ENCODE measurements at regions not wholly inside any gene's neighbourhood (a gene's known extent, or its start where the extent isn't known, plus 50 kb on each side); places are given as distances from the start of the nearest gene placed in this dataset.
"Not testable (repeated sequence)": the region's sequence is repeated elsewhere in the genome, so short reads cannot be mapped to it uniquely, and the experiment has no call there.

DNA sequence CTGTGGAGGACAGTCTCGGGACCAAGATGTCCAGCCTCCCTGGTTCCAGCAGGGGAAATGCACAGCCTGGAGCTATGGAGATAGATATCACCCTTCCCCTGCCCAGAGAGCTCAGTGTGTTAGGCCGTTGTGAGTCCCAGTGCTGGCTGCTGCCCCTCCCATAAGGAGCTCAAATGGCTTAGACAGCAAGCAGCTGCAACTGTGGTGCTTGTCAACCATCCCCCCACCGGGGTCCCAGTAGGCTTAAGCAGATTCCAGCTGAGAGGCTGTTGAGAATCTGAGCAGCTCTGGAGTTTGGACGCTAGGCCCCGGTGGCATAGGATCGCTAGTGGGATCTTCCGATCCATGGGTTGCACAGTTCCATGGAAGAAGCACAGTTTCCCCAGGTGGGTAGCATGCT, 181.8 kb upstream of the POF1B start:
- ATAC-seq (no peak), DNase-seq (ENCODE audit: low spot score) (no peak)
- intact Hi-C loops (cut with DNase I), result no loop called here

DNA sequence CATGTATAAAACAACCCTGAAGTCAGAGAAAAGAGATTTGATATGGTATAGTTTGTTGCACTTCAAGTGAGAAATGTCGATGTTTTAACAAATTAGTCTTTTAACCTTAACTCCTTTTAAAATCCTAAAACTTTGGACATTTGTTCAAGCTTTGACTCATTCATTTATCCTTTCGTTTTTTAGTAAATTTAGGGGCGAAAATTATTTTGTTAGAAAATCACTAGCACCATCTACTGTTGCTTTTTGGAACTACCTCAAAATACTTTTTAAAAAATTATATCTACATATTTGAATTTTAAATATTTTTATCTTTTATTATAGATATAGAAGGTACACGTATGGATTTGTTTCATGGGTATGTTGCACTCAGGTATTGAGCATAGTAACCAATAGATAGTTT, 165.1 kb upstream of the POF1B start:
- DNase-seq (ENCODE audit: low spot score) (no peak), ATAC-seq (no peak)
- intact Hi-C loops (cut with DNase I), result no loop called here

DNA sequence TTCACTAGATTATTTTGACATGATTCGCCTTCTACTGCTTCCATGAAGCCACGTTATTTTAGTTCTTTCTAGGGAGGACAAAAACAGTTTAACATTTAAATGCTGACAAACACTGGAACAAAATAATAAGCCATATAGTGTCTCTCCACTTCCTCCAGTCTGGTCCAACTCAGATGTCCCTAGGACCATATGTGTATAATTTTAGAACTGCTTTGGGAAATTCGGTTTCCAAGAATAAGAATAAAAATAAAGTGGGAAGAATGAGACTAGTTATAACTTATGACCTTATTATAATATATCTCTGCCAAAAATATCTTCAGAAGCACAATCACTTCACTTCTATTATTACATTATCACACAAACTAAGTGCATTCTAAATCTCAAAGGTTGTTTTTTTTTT, 164.4 kb upstream of the POF1B start:
- intact Hi-C loops (cut with DNase I), result no loop called here
- ATAC-seq, result no peak
- no peak for DNase-seq (ENCODE audit: low spot score)

DNA sequence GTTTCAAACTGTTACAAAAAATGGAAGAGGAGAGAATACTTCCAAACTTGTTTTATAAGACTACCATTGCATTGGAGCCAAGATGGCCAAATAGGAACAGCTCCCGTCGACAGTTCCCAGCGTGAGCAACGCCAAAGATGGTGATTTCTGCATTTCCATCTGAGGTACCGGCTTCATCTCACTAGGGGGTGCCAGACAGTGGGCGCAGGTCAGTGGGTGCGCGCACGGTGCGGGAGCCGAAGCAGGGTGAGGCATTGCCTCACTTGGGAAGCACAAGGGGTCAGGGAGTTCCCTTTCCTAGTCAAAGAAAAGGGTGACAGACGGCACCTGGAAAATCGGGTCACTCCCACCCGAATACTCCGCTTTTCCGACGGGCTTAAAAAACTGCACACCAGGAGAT, 149.7 kb upstream of the POF1B start:
- intact Hi-C loops (cut with DNase I), result loop anchor here (2.0 kb wide), 1 partner anchor 18 kb away; no protein-coding TSS in a partner anchor
- not testable (repeated sequence) for DNase-seq (ENCODE audit: low spot score); ATAC-seq

DNA sequence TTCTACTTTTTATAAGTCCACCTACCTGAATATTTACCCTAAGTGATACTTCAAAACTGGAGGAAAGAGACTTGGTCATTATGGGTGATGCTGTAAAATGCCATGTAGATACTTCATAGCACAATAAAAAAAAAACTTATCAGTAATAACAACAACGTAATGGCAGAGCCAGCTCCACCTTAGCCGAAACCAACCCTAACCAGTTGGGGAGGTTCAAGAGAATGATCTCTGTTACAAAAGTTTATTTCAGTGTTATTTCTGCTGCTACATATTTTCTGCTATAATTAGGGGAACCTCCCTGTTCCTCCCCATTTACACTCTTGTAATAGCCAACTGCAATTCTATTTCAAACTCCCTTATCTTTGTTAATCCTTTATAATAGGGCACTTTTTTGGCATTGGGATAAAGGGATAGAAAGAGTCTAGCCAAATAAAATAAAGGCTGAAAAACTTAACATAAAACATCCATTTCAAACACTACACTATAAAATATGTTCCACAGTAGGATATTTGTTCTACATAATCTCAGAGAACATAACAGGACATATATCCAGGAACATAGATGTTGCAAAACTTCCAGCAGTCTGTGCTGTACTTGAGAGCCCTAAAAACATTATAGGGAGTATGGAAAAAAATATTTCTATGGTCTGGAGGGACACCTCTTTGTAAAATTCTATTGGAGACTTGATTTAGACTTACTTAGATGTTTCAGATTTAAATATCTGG, 138.7 kb upstream of the POF1B start:
- intact Hi-C loops (cut with DNase I), result no loop called here
- no peak for DNase-seq (ENCODE audit: low spot score)
- no peak for ATAC-seq

DNA sequence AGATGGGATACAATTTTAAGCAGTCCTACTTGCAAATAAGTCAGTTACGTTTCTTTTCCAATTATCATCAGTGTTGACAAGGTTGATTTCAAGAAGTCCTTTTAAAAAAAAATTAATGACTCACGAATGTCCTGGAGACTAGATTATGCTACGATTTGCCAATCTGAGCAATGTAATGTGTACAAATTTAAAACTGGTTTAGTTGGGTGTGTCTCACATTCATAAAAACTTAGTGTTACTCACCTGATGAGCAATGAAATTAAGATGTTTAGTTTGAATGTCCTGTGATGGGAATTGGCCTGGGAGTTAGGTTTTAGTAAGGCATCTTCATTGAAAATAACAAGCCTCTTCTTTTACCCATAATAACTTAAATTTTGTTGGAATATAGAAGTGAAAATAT, 136.7 kb upstream of the POF1B start:
- intact Hi-C loops (cut with DNase I), result no loop called here
- ATAC-seq (no peak), DNase-seq (ENCODE audit: low spot score) (no peak)

DNA sequence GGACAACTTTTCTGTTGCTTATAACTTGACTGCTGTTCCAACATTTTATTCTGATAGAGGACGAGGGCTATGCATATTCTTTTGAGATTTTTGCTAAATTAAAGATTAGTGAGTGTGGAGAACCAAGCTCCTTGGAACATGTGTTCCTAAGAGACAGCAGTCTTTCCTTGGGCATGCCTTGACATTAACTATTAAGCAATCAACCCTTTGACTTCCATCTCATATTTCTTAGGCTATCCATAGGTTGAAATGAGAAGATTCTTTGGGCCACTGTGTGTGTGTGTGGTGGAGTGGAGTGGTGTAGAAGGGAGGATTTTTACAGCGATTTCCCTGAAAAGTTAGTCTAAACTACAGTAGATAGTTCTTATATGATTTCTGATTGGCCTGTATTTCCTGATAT, 127.4 kb upstream of the POF1B start:
- intact Hi-C loops (cut with DNase I), result no loop called here
- DNase-seq (ENCODE audit: low spot score) (no peak), ATAC-seq (no peak)

DNA sequence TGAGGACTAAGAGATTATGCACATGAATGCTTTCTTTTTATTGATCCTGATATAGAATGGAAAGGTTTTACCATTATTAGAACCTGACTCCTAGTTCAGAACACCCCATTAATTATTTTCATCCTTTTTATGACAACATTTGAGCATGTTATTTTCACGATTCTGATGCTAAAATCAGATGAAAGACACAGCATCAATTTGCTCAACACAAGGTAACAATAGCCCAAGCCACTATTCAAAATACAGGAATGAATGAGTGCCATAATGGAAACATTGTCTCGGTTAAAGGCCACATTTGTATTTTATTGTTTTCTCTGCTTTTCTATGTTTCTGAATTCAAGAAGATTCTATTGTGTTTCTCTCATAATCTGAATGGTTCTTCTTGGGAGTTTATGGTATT, 126.3 kb upstream of the POF1B start:
- ATAC-seq (no peak), DNase-seq (ENCODE audit: low spot score) (no peak)
- intact Hi-C loops (cut with DNase I), result no loop called here

DNA sequence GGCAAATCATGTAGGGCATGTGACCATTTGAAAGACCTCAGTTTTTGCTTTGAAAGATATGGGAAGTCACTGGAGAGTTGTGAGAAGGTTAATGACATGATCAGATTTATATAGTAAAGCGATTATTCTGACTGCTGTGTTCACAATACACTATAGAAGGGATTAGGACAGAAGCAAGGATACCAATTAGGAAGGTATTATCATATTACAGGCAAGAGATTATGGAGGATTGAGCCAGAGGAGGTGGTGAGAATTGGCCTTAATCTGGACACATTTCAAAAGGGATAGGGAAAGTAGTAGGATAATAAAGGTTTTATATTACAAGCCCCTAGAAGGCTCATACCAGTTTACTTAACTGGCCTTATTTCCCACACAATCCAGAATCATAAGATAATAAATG, 124.9 kb upstream of the POF1B start:
- ATAC-seq, result no peak

DNA sequence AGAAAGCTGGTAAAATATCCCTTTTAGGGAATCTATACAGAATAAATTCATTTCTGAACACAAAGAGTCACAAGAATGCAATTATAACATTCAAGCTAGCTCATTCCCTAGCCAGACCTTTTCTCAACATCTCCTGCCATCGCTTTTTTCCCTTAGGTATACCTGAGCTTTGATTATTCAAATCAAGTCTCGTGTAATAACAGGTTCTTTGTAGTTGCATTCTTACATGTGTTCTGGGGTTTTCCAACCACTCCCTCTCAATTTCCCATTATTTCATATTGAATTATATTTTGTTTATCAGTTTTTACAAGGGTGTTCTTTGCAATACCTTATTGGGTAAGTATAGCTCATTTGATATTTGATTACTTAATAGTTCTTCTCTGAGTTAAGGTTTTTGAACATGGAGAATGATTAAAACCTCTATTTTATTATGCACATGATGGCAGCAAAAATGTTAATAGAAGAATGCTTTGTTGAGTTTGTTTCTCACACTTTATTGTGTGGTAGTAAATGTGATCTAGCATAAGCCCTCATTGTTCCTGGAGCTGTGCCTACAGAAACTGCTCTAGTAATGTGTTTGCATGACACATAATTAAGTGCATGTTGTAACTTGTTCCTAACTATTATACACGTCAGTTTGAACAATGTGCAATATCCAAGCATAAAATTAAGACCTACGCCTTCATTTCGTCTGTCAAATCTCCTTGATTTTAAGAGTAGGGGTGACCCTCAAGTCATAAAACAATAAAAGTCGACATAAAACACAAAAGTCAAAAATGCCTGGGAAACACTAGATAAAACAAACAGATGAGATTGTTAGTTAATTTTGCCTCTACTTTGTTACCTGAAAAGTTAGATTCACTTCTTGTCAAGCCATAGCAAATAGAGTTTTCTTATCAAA, 124.0 kb upstream of the POF1B start:
- ATAC-seq (no peak), DNase-seq (ENCODE audit: low spot score) (no peak)
- intact Hi-C loops (cut with DNase I), result no loop called here

More for the DNA sequence above, 124.9 kb upstream of the POF1B start:
- intact Hi-C loops (cut with DNase I), result no loop called here
- DNase-seq (ENCODE audit: low spot score), result no peak

DNA sequence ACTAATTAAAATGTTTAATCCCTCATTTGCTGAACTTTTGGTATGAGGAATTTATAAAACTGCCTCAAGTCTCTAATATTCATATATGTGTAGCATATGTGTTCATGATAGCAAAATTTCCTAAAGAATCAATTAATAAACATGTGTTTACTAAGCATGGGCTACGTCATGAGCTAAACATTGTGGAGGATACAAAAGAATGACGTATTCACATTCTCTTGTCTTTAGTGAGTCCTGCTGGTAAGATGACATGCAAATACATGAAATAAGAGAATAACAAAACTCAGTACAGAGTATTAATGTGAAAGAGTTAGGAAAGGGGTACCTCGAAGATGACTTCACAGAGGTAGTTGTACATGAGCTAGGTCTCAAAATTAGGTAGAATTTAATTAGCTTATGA, 121.9 kb upstream of the POF1B start:
- no peak for ATAC-seq
- intact Hi-C loops (cut with DNase I), result no loop called here
- DNase-seq (ENCODE audit: low spot score), result no peak

DNA sequence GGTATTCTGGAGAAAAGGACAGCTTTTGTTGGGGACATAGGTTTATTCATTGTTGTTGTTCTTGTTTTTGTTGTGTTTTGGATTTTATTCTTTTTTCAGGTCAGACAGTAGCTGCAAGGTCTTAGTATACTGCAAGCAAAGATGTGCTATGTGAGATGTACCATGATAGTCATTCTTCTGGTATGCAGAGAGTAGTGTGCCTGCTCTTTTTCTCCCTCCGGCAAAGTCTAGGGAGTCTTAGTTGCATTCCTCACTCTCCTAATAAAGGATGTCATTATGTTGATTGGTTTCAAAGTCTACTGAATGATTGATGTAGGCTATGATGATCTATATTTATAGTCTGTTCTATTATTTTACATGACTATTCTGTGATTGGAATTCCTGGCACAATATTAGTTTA, 119.9 kb upstream of the POF1B start:
- DNase-seq (ENCODE audit: low spot score) (no peak), ATAC-seq (no peak)
- intact Hi-C loops (cut with DNase I), result no loop called here

DNA sequence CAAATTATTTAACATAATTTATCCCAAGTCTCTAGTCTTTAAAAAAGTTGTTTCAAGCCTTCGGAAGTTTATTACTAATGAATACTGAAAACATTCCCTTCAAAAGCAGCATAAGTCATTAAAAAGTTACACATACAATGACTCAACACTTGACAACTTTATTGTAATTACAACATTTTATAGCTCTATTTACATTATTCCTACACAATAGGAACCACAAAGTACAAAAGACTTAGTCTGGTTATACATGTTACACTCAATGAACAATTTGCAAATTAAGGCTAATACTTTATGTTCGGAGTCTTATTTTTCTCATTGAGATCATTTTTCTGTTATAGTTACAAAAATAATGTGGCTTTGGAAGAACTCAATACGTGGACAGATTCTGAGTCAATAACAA, 114.4 kb upstream of the POF1B start:
- ATAC-seq, result no peak
- DNase-seq (ENCODE audit: low spot score), result no peak
- intact Hi-C loops (cut with DNase I), result no loop called here

DNA sequence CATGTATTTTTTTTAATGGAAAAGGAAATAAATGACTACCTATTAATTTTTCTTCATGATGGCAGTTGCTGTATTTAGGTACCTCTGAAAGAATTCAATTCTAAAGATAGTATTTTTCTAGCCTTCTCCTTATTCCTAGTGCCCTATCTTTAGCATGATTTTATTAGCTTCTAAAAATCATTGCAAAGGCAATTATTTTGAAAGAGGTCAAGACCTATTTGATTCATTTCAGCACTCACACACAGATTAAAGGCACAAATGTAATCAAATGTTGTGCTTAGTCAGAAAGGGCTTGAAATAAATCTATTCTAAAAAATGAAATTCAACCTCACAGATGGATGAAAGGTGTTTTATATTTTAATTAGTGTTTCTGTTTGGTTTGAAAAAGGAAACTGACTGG, 74.8 kb upstream of the POF1B start:
- ATAC-seq, result no peak
- intact Hi-C loops (cut with DNase I), result no loop called here
- no peak for DNase-seq (ENCODE audit: low spot score)

DNA sequence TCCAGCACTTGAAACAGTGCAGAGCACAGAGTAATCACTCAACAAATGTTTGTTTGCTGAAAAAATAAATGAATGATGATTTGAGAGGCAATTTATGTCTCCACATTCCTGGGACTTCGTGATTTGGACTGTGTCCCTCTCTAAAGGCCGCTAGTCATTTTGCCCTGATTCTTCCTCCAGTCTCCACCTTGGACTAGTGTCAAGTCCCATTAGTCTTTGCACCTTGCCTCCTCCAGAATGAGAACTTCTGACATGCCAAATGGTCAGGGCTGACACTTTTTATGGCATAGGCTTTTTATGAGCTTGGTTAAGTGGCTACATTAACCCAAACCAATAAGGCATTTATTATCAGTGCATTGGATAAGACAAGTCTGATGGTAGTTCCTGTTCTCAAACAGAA, 65.1 kb upstream of the POF1B start:
- DNase-seq (ENCODE audit: low spot score), result no peak
- ATAC-seq, result no peak
- intact Hi-C loops (cut with DNase I), result no loop called here
